ENCODE measurements at regions not wholly inside any gene's neighbourhood (a gene's known extent, or its start where the extent isn't known, plus 50 kb on each side); places are given as distances from the start of the nearest gene placed in this dataset.
"Not testable (repeated sequence)": the region's sequence is repeated elsewhere in the genome, so short reads cannot be mapped to it uniquely, and the experiment has no call there.

DNA sequence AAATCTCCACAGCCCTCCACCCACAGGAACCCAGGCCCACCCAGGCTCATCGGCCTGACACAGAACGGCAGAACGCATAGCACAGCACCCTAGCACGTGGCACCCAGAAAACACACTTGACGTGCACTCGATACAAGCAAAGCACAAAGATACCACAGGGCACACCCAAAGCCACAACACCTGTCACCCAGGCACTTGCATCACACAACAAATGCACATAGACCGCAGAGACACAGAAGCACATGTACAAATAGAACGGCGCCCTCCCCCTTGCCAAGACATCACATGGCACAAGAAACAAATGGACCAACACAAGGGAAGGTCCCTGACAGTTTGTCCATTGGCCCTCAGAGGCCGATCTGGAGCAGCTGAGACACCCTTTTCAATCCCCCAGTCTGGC is 147.7 kb upstream of the WSCD1 start:
- Histone ChIP-seq H3K4me2 (ENCODE audit: low read depth, low read length, poor library complexity, severe bottlenecking) (no peak overlapping the region), H3K9me3 (ENCODE audit: insufficient read depth, low read length) (no peaks in the 10 kb centered on the region), H3K27me3 (ENCODE audit: low read length) (no peaks in the 10 kb centered on the region), H3K9ac (ENCODE audit: low read length) (no peak overlapping the region), H3K27ac (ENCODE audit: low read depth, low read length) (no peak overlapping the region), H3K79me2 (ENCODE audit: insufficient read depth, low read length) (no peaks in the 10 kb centered on the region), H2AFZ (ENCODE audit: low read depth, low read length, severe bottlenecking) (no peak overlapping the region), H4K20me1 (ENCODE audit: low read depth, low read length) (no peaks in the 10 kb centered on the region), H3F3A (ENCODE audit: insufficient read depth) (no peaks in the 10 kb centered on the region), H3K36me3 (ENCODE audit: low read length) (no peaks in the 10 kb centered on the region), H3K4me3 (ENCODE audit: insufficient read depth, low read length, poor library complexity, severe bottlenecking) (no peak overlapping the region), H3K9me2 (replicated peaks; ENCODE audit: insufficient read depth, low read length) (no peaks in the 10 kb centered on the region)
- TF ChIP-seq EZH2phosphoT487 (conservative IDR thresholded peaks at IDR 0.05; ENCODE audit: low read length) = no peak
- TF ChIP-seq, protein P1, sequence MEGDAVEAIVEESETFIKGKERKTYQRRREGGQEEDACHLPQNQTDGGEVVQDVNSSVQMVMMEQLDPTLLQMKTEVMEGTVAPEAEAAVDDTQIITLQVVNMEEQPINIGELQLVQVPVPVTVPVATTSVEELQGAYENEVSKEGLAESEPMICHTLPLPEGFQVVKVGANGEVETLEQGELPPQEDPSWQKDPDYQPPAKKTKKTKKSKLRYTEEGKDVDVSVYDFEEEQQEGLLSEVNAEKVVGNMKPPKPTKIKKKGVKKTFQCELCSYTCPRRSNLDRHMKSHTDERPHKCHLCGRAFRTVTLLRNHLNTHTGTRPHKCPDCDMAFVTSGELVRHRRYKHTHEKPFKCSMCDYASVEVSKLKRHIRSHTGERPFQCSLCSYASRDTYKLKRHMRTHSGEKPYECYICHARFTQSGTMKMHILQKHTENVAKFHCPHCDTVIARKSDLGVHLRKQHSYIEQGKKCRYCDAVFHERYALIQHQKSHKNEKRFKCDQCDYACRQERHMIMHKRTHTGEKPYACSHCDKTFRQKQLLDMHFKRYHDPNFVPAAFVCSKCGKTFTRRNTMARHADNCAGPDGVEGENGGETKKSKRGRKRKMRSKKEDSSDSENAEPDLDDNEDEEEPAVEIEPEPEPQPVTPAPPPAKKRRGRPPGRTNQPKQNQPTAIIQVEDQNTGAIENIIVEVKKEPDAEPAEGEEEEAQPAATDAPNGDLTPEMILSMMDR (IDR thresholded peaks at IDR 0.05; ENCODE audit: insufficient read depth, low read length, poor library complexity, severe bottlenecking) = no peak

DNA sequence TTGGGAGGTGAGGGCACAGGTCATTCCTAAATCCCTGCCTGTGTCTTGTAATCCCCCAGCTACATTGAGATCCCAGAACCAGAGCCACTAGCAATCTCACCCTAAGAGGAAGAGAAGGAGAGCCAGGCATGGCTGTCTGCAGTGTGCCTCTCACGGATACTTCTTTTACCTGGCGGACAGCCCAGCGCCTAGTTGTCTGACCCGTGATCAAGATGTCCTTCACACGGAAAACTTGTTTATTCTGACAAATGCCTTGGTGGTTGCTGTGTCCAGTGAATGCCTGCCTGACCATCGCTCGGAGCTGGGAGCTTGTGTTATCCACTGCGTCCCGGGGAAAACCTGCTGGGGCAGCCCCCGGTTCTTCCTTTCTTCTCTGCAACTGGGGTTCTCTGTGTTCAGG is 140.5 kb upstream of the WSCD1 start:
- no peak overlapping the region for H3K27ac ChIP-seq (ENCODE audit: low read depth, low read length)
- H3K4me3 ChIP-seq (ENCODE audit: insufficient read depth, low read length, poor library complexity, severe bottlenecking) = no peak overlapping the region
- H3K4me2 ChIP-seq (ENCODE audit: low read depth, low read length, poor library complexity, severe bottlenecking) = no peak overlapping the region
- no peaks in the 10 kb centered on the region for H3F3A ChIP-seq (ENCODE audit: insufficient read depth)
- no peaks in the 10 kb centered on the region for H3K9me2 ChIP-seq (replicated peaks; ENCODE audit: insufficient read depth, low read length)
- no peak overlapping the region for H2AFZ ChIP-seq (ENCODE audit: low read depth, low read length, severe bottlenecking)
- no peaks in the 10 kb centered on the region for H3K27me3 ChIP-seq (ENCODE audit: low read length)
- no peaks in the 10 kb centered on the region for H4K20me1 ChIP-seq (ENCODE audit: low read depth, low read length)
- no peak overlapping the region for H3K9ac ChIP-seq (ENCODE audit: low read length)
- no peaks in the 10 kb centered on the region for H3K9me3 ChIP-seq (ENCODE audit: insufficient read depth, low read length)
- no peaks in the 10 kb centered on the region for H3K36me3 ChIP-seq (ENCODE audit: low read length)
- no peaks in the 10 kb centered on the region for H3K79me2 ChIP-seq (ENCODE audit: insufficient read depth, low read length)
- TF ChIP-seq, protein P1 (IDR thresholded peaks at IDR 0.05; ENCODE audit: insufficient read depth, low read length, poor library complexity, severe bottlenecking) = no peak
- TF ChIP-seq EZH2phosphoT487 (conservative IDR thresholded peaks at IDR 0.05; ENCODE audit: low read length) = no peak

DNA sequence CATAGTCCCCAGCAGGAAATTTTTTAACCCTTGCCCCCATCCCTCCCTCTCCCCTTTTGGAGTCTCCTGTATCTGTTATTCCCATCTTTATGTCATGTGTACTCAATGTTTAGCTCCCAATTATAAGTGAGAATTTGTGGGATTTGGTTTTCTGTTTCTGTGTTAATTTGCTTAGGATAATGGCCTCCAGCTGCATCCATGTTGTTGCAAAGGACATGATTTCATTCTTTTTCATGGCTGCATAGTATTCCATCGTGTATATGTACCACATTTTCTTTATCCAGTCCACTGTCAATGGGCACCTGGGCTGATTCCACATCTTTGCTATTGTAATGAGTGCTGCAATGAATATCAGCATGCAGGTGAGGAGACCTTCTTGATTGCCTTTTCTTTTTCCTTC is 139.6 kb upstream of the WSCD1 start:
- not testable (repeated sequence) for H3K9ac ChIP-seq (ENCODE audit: low read length); H4K20me1 ChIP-seq (ENCODE audit: low read depth, low read length); H3F3A ChIP-seq (ENCODE audit: insufficient read depth); H3K4me2 ChIP-seq (ENCODE audit: low read depth, low read length, poor library complexity, severe bottlenecking); H3K79me2 ChIP-seq (ENCODE audit: insufficient read depth, low read length); H3K36me3 ChIP-seq (ENCODE audit: low read length); H3K9me2 ChIP-seq (replicated peaks; ENCODE audit: insufficient read depth, low read length); H3K9me3 ChIP-seq (ENCODE audit: insufficient read depth, low read length); H3K27ac ChIP-seq (ENCODE audit: low read depth, low read length); H3K27me3 ChIP-seq (ENCODE audit: low read length); H3K4me3 ChIP-seq (ENCODE audit: insufficient read depth, low read length, poor library complexity, severe bottlenecking); H2AFZ ChIP-seq (ENCODE audit: low read depth, low read length, severe bottlenecking)

DNA sequence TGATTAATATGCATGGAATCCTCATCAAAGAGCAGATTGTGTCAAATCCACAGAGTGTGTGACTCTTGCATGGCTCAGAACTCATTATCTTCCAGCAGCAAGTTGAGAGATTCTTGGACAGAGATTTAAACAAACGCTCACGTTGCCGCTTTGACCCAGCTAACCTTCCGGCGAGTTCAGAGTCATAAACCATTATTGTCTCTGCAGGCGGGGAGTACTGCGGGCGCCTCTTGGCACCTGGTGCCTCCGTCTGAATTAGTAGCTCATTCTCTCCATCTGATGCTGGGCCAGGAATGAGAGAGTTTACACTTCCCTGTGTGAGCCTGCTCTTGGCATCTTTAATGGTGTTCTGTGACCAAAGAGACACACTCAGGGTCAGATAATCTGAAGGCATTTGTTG is 138.6 kb upstream of the WSCD1 start:
- no peak overlapping the region for H2AFZ ChIP-seq (ENCODE audit: low read depth, low read length, severe bottlenecking)
- no peak overlapping the region for H3K4me2 ChIP-seq (ENCODE audit: low read depth, low read length, poor library complexity, severe bottlenecking)
- no peaks in the 10 kb centered on the region for H3K27me3 ChIP-seq (ENCODE audit: low read length)
- H4K20me1 ChIP-seq (ENCODE audit: low read depth, low read length) = no peaks in the 10 kb centered on the region
- no peaks in the 10 kb centered on the region for H3K36me3 ChIP-seq (ENCODE audit: low read length)
- no peaks in the 10 kb centered on the region for H3K9me2 ChIP-seq (replicated peaks; ENCODE audit: insufficient read depth, low read length)
- H3K79me2 ChIP-seq (ENCODE audit: insufficient read depth, low read length) = no peaks in the 10 kb centered on the region
- H3K27ac ChIP-seq (ENCODE audit: low read depth, low read length) = no peak overlapping the region
- H3F3A ChIP-seq (ENCODE audit: insufficient read depth) = no peaks in the 10 kb centered on the region
- no peak overlapping the region for H3K9ac ChIP-seq (ENCODE audit: low read length)
- H3K4me3 ChIP-seq (ENCODE audit: insufficient read depth, low read length, poor library complexity, severe bottlenecking) = no peak overlapping the region
- TF ChIP-seq, protein P1 (IDR thresholded peaks at IDR 0.05; ENCODE audit: insufficient read depth, low read length, poor library complexity, severe bottlenecking) = no peak
- no peak for TF ChIP-seq EZH2phosphoT487 (conservative IDR thresholded peaks at IDR 0.05; ENCODE audit: low read length)
- H3K9me3 ChIP-seq (ENCODE audit: insufficient read depth, low read length) = no peaks in the 10 kb centered on the region

Data from SU-DHL-6 (cell line).